Hematopoietic multipotent progenitor cell treated with erythropoietin and hydrocortisone succinate and interleukin-3 and kit ligand, for 15 days (in vitro differentiated cells): ENCODE measurements at regions not wholly inside any gene's neighbourhood (a gene's known extent, or its start where the extent isn't known, plus 50 kb on each side); places are given as distances from the start of the nearest gene placed in this dataset.

Source experiments
- DNase-seq: peaks from one replicate; pipeline ENCODE4 v3.0.0-alpha.2; 2015; ENCODE audit warnings: low spot score

GRCh38 chr21:43274022-43274945 lies 105.5 kb downstream of the CRYAA start:
- DNase-seq = no peak

DNA sequence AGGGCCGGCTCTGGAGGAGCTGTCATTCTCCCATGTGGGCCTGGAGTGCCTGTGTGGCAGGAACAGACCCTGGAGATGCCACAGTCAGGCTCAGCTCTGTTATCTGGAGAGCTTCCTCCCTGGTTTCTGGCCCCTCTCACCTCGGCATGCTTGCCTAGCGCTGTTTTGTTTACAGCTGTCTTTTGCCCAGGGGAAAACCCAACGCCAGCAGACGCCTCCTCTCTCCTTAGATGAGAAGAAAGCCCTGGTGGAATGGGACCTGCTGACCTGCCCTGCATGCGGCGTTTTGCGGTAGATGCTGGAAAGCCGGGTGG lies 104.9 kb downstream of the CRYAA start:
- DNase-seq = no peak

GRCh38 chr21:43273016-43273707 lies 104.4 kb downstream of the CRYAA start:
- DNase-seq = no peak

DNA sequence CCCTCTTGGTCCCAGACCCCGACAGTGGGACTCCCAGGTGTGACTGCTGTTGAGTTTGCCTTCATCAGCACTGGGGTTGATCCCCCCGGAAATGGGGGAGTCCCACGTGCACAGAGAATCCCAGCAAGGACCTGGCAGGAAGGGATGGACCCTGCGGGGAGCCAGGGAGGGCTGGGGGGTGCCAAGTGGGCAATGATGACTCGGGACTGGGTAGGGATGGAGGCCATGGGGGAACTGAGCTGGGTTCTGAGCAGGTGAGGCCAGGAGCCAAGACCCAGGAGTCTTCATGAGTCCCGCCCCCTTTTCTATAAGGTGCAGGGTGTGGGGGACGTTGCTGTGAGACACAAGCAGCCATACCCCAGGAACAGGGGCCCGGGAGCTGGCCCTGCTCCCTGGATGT lies 103.8 kb downstream of the CRYAA start:
- DNase-seq = no peak

DNA sequence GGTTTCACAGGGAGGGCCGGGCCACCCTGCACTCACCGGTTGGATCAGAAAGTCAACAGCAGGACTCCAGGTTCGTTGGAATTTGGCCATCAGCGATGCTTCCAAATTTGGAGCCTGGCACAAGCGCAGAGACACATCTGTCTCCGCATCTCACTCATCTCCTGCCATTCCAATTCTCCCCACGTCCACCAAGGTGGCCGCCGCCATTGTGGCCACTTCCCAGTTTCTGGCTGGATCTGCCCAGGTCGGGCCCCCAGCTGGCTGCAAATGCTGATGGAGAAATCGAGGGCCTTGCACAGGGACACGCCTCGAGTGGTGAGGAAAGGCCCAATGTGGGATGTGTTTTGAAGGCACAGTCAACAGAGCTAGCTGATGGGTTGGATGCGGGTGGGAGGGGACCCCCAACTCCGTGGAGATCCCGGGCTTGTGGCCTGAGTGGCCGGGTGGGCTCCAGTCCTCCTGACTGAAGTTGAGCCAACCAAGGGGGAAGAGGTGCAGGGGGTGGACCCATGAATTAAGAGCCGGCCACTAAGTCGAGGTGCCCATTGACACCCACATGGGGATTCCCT lies 102.7 kb downstream of the CRYAA start:
- DNase-seq = no peak

- DNase-seq = no peak
These were observed 102.0 kb downstream of the CRYAA start for GRCh38 chr21:43270800-43271301.

GRCh38 chr21:43269957-43270705 lies 101.3 kb downstream of the CRYAA start:
- DNase-seq = no peak

DNA sequence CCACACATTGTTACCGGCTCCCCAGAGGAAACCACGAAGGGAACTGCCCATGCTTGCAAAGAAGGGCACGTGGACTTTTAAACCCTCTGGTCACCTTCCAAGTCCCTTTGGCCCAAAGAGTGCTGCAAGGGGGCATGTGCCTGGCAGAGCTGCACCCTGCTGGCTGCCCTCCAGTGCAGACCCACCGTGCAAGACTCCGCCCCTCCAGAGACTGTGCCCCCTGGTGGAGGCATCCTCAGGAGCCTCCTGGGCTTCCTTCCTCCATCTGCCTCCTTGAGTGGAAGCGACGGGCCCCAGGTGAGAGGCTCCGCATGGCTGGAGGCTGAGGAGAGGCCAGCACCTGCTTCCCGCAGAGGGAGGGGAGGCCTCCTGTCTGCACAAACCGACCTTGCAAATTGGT lies 100.6 kb downstream of the CRYAA start:
- no peak for DNase-seq

DNA sequence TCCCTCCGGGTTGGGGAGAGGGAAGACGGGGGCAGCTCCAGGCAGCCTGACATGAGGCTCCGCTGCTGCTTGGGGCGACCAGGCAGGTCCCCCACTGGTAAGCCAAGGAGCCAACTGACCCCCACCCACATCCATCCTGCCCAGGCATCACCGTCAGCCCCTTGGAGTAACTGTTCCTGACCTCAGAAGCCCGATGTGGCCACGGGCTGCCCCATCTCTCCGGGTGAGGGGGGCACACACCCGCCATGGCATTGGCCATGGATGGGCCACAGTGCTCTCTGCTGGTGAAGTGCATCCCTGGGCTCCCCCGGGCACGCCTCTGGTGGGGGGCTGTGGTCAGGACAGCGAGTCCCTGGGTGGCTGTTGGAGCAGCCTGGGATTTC lies 100.0 kb downstream of the CRYAA start:
- no peak for DNase-seq

- DNase-seq = peak; percentile 4
These were observed 99.4 kb downstream of the CRYAA start for GRCh38 chr21:43268086-43268803.

GRCh38 chr21:43267391-43268085 lies 98.7 kb downstream of the CRYAA start:
- peak; percentile 10 for DNase-seq

GRCh38 chr21:43266534-43266933 lies 97.7 kb downstream of the CRYAA start:
- no peak for DNase-seq

DNA sequence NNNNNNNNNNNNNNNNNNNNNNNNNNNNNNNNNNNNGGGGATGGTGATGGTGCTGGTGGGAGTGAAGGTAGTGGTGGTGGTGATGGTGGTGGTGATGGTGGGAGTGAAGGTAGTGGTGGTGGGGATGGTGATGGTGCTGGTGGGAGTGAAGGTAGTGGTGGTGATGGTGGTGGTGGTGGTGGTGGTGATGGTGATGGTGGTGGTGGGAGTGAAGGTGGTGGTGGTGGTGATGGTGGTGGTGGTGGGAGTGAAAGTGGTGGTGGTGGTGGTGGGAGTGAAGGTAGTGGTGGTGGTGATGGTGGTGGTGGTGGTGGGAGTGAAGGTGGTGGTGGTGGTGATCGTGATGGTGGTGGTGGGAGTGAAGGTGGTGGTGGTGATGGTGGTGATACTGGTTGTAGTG lies 93.6 kb downstream of the CRYAA start:
- DNase-seq = no peak
